ENCODE measurements at regions not wholly inside any gene's neighbourhood (a gene's known extent, or its start where the extent isn't known, plus 50 kb on each side); places are given as distances from the start of the nearest gene placed in this dataset.

GRCh38 chr19:28008695-28009094, 1204.3 kb downstream of the UQCRFS1 start:
- TF ChIP-seq CTCF (conservative IDR thresholded peaks at IDR 0.05 in 1 of 2, IDR thresholded peaks at IDR 0.05 in 1 of 2; ENCODE audit: extremely low read depth in 1 of 2, insufficient read depth in 1 of 2, low read depth in 1 of 2, low read length in 2 of 2) (no peak), EZH2 (IDR thresholded peaks at IDR 0.05; ENCODE audit: borderline replicate concordance, low read length) (no peak)

Measured in mammary epithelial cell (primary cell).